ENCODE measurements at regions not wholly inside any gene's neighbourhood (a gene's known extent, or its start where the extent isn't known, plus 50 kb on each side); places are given as distances from the start of the nearest gene placed in this dataset.

- no peak for TF ChIP-seq CTCF (conservative IDR thresholded peaks at IDR 0.05; ENCODE audit: low read depth in 2 of 2)
Measured at GRCh38 chr16:6209355-6209930, 1111.8 kb upstream of the EEF2KMT start (continued).

- Mint-ChIP-seq H3K9me3 (peaks cover 10% of the 10 kb centered on the region; the same call in 2 of the 3 replicates), H3K4me1 (peaks cover 31% of the 10 kb centered on the region), H3K27ac (no peak overlapping the region), H3K27me3 (ENCODE audit: insufficient read depth, low read depth, poor library complexity) (peaks cover 4% of the 10 kb centered on the region), H3K4me3 (no peak overlapping the region), H3K36me3 (ENCODE audit: low read depth) (peaks cover 10% of the 10 kb centered on the region)
- no peak for DNase-seq (ENCODE audit: low spot score)
- Histone ChIP-seq H3K27me3 (ENCODE audit: insufficient read depth) (no peaks in the 10 kb centered on the region), H3K4me1 (ENCODE audit: insufficient read depth) (no peaks in the 10 kb centered on the region), H3K27ac (ENCODE audit: low read depth) (no peak overlapping the region), H3K79me2 (replicated peaks; ENCODE audit: insufficient read depth) (no peaks in the 10 kb centered on the region), H3K4me3 (no peak overlapping the region), H2AFZ (no peak overlapping the region), H4K20me1 (replicated peaks; ENCODE audit: insufficient read depth) (no peaks in the 10 kb centered on the region), H3F3A (replicated peaks; ENCODE audit: low read depth) (no peaks in the 10 kb centered on the region), H3K36me3 (ENCODE audit: insufficient read depth) (no peaks in the 10 kb centered on the region; the same call in 1 of the 2 replicates), H3K4me2 (no peak overlapping the region), H3K9me2 (ENCODE audit: insufficient read depth) (no peaks in the 10 kb centered on the region)
- no peak; the same call in 1 of the 3 replicates for ATAC-seq
- TF ChIP-seq STAT1 (IDR thresholded peaks at IDR 0.05; ENCODE audit: unreplicated experiment) (no peak), CTCF (conservative IDR thresholded peaks at IDR 0.05; ENCODE audit: low read depth in 2 of 2) (no peak), REST (IDR thresholded peaks at IDR 0.05; ENCODE audit: unreplicated experiment) (no peak), ZNF114 (CRISPR knock-in tag; IDR thresholded peaks at IDR 0.05) (no peak), CREB1 (CRISPR knock-in tag; IDR thresholded peaks at IDR 0.05; ENCODE audit: low read depth) (no peak), EZH2 (IDR thresholded peaks at IDR 0.05; ENCODE audit: low read depth, unreplicated experiment) (no peak), ZNF331 (CRISPR knock-in tag; IDR thresholded peaks at IDR 0.05; ENCODE audit: low read depth) (no peak), ETS1 (IDR thresholded peaks at IDR 0.05) (no peak), POLR2AphosphoS5 (IDR thresholded peaks at IDR 0.05; ENCODE audit: low read depth) (no peak), EZH2phosphoT487 (IDR thresholded peaks at IDR 0.05; ENCODE audit: unreplicated experiment) (no peak)
Measured at GRCh38 chr16:6207580-6207979, 1110.0 kb upstream of the EEF2KMT start.
